ENCODE measurements at regions not wholly inside any gene's neighbourhood (a gene's known extent, or its start where the extent isn't known, plus 50 kb on each side); places are given as distances from the start of the nearest gene placed in this dataset.
A peak's percentile ranks its signal among the peaks of the same experiment; 100 is the strongest.
"Not testable (repeated sequence)": the region's sequence is repeated elsewhere in the genome, so short reads cannot be mapped to it uniquely, and the experiment has no call there.

DNA sequence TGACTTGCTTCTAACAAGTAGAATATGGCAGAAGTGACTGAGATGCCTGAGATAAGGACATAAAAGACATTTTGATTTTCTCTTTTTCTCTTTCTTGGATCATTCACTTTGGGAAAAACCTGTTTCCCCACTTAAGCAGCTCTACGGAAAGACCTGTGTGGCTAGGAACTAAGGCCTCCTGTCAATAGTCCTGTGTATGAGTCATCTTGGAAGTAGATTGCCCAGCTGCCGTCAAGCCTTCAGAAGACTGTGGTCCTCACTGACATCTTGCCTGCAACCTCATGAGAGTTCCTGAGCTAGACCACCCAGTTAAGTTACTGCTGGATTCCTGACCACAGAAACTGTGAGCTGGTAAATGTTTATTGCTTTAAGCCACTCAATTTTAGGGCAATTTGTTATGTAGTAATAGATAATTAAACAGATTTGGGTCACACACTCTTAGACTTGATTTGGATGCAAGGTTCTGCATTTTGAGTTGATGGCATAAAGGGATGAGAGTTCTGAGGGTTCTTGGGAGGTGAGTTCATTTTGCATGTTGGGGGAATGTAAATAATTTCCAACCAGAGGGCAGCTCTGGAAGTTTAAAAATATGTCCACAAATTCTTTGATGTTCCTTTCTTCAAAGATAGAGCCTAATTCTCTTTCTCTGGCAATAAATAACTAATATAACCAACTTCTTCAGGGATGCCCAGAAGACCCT is 229.2 kb downstream of the SQOR start:
- DNase-seq (ENCODE audit: low read depth in 4 of 4, low spot score in 2 of 4), result no peak

DNA sequence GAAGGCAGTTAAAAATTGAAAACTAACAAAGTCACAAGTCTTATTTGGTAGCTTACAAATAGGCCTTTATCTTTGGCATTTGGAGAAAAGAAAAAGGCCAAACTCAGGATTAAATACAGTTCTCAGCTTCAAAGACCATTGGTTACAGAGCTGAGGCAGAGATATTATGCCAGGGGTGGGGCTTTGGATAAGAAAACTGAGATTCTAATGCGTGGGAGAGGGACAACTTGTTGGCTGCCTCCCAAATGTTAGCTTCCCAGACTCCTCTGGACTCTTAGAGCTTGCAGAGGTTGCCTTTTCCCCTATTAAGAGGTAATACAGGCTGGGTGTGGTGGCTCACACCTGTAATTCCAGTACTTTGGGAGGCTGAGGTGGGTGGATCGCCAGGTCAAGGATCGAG is 231.8 kb downstream of the SQOR start:
- DNase-seq (ENCODE audit: low read depth in 4 of 4, low spot score in 2 of 4), result no peak

DNA sequence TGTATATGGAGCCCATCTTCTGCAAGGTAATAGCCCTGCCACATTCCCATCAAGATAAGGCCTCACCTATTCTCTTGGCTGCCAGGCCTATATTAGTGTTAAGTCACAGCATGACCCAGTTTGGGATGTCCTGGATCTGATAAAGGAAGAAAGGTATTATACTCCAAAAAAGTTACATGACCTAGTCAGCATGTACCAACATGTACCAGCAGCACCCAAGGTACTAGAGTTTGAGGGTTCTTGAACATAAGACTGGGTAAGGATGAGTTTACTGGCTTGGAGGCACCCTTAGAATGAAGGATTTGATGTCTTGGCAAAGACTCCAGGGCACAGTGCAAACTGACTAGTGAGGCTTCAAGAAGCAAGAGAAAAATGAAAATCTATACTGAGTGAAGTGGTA is 232.5 kb downstream of the SQOR start:
- no peak for DNase-seq (ENCODE audit: low read depth in 4 of 4, low spot score in 2 of 4)

GRCh38 chr15:45868109-45868691 is 233.4 kb downstream of the SQOR start:
- no peak for DNase-seq (ENCODE audit: low read depth in 4 of 4, low spot score in 2 of 4)

GRCh38 chr15:45869034-45869668 is 234.3 kb downstream of the SQOR start:
- DNase-seq (ENCODE audit: low read depth in 4 of 4, low spot score in 2 of 4), result no peak

- DNase-seq (ENCODE audit: low read depth in 4 of 4, low spot score in 2 of 4), result no peak
Measured at GRCh38 chr15:45871121-45871855, 236.5 kb downstream of the SQOR start.

GRCh38 chr15:45873781-45874180 is 239.0 kb downstream of the SQOR start:
- DNase-seq (ENCODE audit: low read depth in 4 of 4, low spot score in 2 of 4), result peak in 1 of 4 donors; percentile 16

DNA sequence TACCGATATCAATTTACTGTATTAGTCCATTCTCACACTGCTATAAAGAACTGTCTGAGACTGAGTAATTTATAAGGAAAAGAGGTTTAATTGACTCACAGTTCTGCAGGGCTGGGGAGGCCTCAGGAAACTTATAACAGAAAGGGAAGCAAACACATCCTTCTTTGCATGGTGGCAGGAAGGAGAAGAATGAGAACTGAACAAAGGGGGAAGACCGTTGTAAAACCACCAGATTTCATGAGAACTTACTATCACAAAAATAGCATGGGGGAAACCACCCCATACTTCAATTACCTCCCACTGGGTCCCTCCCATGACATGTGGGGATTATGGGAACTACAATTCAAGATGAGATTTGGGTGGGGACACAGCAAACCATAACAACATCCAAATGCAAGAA is 239.7 kb downstream of the SQOR start:
- not testable (repeated sequence) for DNase-seq (ENCODE audit: low read depth in 4 of 4, low spot score in 2 of 4)

DNA sequence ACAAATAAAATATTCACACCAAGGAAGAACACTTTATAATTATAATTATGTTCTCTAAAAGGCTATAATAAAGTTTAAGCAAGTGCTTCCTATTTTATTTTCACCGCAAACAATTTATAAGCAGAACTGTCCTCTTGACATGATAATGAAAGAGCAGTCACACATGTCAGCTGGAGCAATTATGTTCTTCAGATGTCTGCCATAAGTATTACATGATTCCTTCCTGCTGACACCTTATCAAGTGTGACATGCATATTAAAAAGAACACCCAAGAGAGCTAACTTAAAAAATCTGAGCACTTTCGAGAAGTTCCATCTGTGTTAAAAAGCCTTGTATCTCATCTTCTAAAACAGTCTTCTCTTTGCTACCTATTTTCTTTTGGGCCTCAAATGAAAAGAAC is 249.5 kb downstream of the SQOR start:
- DNase-seq (ENCODE audit: low read depth in 4 of 4, low spot score in 2 of 4), result no peak

DNA sequence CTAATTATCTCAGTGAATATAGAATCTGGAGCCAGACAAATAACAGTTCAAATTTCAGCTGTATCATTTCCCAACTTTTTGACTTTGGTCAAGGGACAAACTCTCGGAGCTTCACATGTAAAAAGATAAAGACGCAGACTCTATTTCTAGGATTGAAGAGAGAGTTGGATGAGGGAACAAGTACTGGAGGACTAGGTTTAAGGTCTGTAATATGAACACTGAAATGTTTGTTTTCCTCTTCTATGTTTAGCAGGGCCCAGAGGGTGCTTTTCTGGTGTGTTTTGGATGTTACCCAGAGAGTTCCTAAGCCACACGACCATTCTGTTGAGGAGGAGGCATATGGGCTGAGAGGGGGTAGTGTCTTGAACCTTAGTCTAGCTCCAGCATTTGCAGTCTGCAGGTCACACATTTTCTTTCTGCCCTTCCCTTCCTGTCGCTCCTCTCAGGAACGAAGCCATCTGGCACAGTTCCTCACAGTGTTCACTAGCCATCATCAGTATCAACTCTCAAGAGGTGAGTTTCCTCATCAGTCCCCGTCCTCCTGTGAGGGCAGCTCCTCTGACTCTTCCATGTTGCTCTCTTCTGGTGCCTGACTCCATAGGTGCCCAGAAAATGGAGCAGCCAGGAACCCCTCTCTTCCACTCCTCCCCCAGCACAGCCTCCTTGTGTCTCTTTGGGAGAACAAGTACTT is 250.1 kb downstream of the SQOR start:
- DNase-seq (ENCODE audit: low read depth in 4 of 4, low spot score in 2 of 4), result no peak

DNA sequence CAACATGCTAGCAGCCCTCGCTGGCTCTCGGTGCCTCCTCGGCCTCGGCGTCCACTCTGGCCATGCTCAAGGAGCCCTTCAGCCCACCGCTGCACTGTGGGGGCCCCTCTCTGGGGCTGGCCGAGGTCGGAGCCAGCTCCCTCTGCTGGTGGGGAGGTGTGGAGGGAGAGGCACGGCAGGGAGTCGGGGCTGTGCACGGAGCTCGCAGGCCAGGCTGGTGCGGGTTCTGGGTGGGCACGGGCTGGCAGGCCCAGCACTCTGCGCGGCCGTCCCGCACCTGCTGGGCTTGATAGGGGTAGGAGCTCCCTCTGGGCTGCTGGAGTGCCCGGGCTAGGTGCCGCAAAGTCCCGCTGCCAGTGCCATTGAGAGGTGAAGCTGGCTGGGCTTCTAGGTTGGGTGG is 251.0 kb downstream of the SQOR start:
- DNase-seq (ENCODE audit: low read depth in 4 of 4, low spot score in 2 of 4), result no peak

- peak in 1 of 4 donors; percentile 10 for DNase-seq (ENCODE audit: low read depth in 4 of 4, low spot score in 2 of 4)
Measured at GRCh38 chr15:45891766-45892165, 256.9 kb downstream of the SQOR start.

GRCh38 chr15:45892182-45892581 is 257.4 kb downstream of the SQOR start:
- DNase-seq (ENCODE audit: low read depth in 4 of 4, low spot score in 2 of 4), result no peak

DNA sequence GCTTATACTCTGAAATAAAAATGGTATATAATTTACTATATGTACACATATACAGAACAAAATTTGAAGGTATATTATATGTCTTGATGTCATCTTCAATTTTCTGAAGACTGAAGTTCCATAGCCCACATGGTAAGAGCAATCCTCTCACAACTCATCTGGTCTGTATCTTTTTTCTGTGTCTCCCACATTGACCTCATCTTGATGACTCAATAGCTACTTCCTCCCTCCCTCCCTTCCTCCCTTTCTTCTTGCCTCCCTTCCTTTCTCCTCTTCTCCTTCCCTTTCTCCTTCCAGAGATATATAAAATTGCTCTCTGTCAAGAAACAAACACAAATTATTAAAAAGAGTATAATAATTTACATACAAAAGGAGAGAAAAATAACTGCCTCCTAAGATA is 268.5 kb downstream of the SQOR start:
- no peak for DNase-seq (ENCODE audit: low read depth in 4 of 4, low spot score in 2 of 4)

DNA sequence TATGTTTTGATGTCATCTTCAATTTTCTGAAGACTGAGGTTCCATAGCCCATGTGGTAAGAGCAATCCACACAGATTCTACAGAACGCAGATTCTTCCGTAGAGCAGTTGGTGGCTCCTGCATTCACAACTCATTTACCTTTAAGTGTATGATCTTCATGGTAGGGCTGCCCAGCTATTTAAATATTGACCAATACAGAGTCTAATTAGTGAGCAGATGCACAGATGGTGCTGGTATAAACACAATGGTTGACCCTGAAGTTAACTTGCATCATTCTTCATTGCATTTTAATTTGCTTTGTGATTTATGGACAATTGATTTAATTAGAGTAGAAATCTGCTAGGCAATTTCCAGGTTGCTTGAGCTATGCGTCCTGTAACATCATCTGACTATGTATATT is 269.2 kb downstream of the SQOR start:
- DNase-seq (ENCODE audit: low read depth in 4 of 4, low spot score in 2 of 4), result no peak

DNA sequence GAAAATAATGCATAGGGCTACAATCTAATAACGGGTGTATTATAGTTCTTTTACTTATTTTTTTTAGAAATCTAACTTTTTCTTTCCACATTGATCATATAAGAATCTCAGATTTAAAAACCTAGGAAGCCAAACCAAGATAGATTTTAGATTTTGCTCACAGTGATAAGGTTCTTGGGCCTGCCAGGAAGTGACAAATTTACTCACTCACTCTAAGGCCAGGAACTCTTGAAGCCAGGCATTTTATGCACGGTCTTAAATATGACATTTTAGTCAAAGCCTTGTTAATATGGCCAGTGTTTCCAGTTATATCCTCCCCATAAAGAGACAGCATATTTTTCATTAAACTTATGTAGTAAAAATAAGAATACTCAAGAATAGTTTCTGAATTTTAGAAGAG is 271.4 kb downstream of the SQOR start:
- no peak for DNase-seq (ENCODE audit: low read depth in 4 of 4, low spot score in 2 of 4)

DNA sequence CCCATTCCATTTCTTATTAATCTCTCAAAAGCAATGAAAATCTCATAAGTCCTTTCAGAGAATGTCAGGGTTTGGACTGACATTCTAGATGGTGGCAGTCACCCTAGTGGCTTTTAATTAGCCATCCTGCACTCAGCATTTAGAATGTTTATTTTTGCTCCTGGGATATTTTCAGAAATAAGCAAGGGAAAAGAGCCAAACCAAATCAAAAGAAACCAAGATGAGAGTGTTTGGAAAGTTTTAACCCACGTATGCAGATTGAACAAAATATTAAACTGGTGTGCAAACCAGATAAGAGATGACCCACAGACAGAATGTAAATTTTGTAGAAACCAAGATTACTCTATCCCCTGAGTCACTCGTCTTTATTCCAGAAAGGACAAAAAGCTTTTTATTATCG is 275.8 kb downstream of the SQOR start:
- DNase-seq (ENCODE audit: low read depth in 4 of 4, low spot score in 2 of 4), result no peak

DNA sequence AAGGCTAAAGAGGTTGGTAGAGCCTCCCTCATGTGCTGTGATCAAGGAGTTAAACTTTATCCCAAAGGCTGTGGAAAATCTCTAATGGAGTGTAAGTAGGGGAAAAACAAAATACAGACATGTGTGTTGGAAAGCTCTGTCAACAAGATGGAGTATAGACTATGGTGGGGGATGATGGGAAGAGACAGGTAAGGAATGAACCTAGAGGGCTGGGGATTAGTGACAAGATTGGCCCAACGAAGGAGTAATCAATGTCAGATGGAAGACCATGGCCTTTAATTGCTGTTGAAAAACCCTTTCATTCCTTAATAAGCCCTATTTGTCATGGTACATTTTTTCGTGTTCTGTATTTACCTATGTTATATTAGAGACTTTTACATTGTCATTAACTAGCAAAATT is 278.6 kb downstream of the SQOR start:
- no peak for DNase-seq (ENCODE audit: low read depth in 4 of 4, low spot score in 2 of 4)

DNA sequence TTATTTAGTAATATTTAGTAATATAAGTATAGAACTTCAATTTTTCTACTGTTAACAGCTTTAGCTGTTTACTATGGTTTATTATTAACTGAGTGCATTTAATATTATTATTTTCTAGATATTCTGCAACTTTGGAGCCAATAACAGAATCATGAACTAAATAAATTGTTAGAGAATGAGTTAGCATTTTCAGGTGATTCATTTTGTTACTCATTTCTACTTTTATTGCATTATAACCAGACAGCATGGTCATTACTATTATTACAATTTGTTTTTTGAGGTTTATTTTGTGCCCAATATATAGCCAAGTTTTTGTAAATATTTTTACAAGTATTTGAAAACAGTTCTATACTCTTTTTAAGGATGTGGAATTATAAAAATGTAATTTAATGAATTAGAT is 279.6 kb downstream of the SQOR start:
- DNase-seq (ENCODE audit: low read depth in 4 of 4, low spot score in 2 of 4), result no peak

DNA sequence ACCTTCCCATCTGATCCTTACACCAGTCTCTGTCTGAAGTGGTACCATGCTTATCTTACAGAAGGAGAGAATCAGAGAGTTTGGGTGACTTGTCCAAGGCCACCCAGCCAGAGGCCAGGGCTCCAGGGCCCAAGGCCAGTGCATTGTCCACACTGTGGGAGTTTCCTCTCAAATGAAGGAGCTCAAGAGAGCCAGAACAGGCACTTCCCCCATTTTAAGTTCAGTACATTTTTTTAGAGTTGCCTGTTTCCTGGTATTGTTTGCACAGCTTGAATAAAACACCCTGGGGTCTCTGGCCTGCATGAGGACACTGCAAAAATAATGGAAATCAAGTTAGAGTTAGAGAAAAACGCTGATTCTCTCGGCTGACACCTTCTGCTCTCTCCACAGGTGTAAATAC is 284.0 kb downstream of the SQOR start:
- DNase-seq (ENCODE audit: low read depth in 4 of 4, low spot score in 2 of 4), result no peak

DNA sequence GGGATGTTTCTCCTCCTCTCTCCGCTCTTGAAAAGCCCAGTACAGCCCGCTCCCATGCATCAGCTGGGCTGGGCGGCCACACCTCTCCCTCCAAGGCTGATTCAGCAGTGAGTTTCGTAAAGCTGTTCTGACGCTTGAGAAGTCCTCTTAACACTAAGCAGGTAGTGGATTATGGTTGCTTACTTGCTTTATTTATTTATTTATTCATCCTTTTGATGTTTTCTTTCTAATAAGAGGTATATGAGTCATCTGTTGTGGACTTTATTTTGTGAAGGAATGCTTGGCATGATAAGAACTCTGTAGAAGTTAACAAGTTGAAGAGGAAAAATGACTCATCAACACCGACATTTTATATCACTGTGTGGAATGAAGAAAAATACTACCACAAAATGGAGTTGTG is 285.0 kb downstream of the SQOR start:
- no peak for DNase-seq (ENCODE audit: low read depth in 4 of 4, low spot score in 2 of 4)
